ENCODE measurements at regions not wholly inside any gene's neighbourhood (a gene's known extent, or its start where the extent isn't known, plus 50 kb on each side); places are given as distances from the start of the nearest gene placed in this dataset.

DNA sequence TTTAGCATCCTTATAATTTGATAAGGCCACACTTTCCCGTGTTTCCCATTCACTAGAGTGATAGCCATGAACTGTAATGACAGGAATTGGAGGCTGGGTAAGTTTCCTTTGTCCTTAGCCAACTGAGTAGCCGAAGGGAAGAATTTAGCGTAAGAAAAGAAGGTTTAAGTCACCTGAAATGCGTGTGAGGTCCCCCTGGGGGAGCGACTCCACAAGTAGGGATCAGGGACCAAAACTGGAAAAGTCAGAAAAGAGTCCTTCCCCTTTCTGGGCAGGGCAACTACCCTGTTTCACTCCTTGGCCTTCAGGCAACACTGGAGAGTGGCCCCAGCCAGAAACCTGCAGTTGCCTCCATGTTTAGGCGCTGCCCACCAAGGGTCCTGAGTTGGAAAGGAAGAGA is 81.6 kb upstream of the MED14 start:
- intact Hi-C loops (cut with micrococcal nuclease), result no loop called here
- no peak overlapping the region for H3K9ac ChIP-seq (ENCODE audit: low read length)
- no peak overlapping the region for H3K27ac Mint-ChIP-seq
- H3K4me2 ChIP-seq (replicated peaks; ENCODE audit: low read depth, low read length, poor library complexity, severe bottlenecking), result no peak overlapping the region
- H3K4me3 ChIP-seq (ENCODE audit: control extremely low read depth in 1 of 5, extremely low read depth in 1 of 5, insufficient read depth in 1 of 5, low read depth in 2 of 5, low read length in 4 of 5), result no peak overlapping the region
- no peaks in the 10 kb centered on the region for H3K9me3 Mint-ChIP-seq (ENCODE audit: insufficient read depth)
- H2AFZ ChIP-seq (ENCODE audit: insufficient read depth, low read depth, low read length, poor library complexity, severe bottlenecking), result no peak overlapping the region
- H3K4me1 Mint-ChIP-seq, result no peaks in the 10 kb centered on the region
- ATAC-seq (ENCODE audit: low read depth) (no peak), DNase-seq (no peak)
- no peak overlapping the region for H3K4me3 Mint-ChIP-seq
- no peak for TF ChIP-seq EZH2 (IDR thresholded peaks at IDR 0.05; ENCODE audit: borderline replicate concordance, insufficient read depth, low read depth, low read length, poor library complexity, severe bottlenecking)
- TF ChIP-seq, protein P1, sequence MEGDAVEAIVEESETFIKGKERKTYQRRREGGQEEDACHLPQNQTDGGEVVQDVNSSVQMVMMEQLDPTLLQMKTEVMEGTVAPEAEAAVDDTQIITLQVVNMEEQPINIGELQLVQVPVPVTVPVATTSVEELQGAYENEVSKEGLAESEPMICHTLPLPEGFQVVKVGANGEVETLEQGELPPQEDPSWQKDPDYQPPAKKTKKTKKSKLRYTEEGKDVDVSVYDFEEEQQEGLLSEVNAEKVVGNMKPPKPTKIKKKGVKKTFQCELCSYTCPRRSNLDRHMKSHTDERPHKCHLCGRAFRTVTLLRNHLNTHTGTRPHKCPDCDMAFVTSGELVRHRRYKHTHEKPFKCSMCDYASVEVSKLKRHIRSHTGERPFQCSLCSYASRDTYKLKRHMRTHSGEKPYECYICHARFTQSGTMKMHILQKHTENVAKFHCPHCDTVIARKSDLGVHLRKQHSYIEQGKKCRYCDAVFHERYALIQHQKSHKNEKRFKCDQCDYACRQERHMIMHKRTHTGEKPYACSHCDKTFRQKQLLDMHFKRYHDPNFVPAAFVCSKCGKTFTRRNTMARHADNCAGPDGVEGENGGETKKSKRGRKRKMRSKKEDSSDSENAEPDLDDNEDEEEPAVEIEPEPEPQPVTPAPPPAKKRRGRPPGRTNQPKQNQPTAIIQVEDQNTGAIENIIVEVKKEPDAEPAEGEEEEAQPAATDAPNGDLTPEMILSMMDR (IDR thresholded peaks at IDR 0.05), result no peak
- peaks cover 0 to 2% (median 0%) of the 10 kb centered on the region in 3 donors for H3K9me3 ChIP-seq (ENCODE audit: control extremely low read depth in 1 of 3, control insufficient read depth in 2 of 3, insufficient read depth in 1 of 3, low read length in 2 of 3)
- no peaks in the 10 kb centered on the region for H3K27me3 Mint-ChIP-seq
- WGBS (ENCODE audit: insufficient coverage), result 70% methylated on average over 2 of the region's 6 CpGs
- no peaks in the 10 kb centered on the region for H3K27me3 ChIP-seq (replicated peaks in 1 of 4; ENCODE audit: control extremely low read depth in 1 of 4, control insufficient read depth in 3 of 4, insufficient read depth in 4 of 4, low read length in 3 of 4)
- H3K4me1 ChIP-seq (ENCODE audit: control insufficient read depth in 2 of 2, insufficient read depth in 2 of 2, low read length in 2 of 2), result no peaks in the 10 kb centered on the region
- H3K27ac ChIP-seq (ENCODE audit: low read length in 2 of 2), result no peak overlapping the region
- no peaks in the 10 kb centered on the region for H3K79me2 ChIP-seq (ENCODE audit: control insufficient read depth, insufficient read depth, low read length)
- ChIA-PET CTCF (no interaction called here), POLR2A (no interaction called here)
- H3K36me3 ChIP-seq (replicated peaks in 1 of 2; ENCODE audit: control extremely low read depth in 1 of 2, control insufficient read depth in 1 of 2, extremely low read depth in 1 of 2, insufficient read depth in 2 of 2, low read length in 1 of 2), result no peaks in the 10 kb centered on the region
- H4K20me1 ChIP-seq (ENCODE audit: control insufficient read depth, insufficient read depth, low read length, poor library complexity, severe bottlenecking), result no peaks in the 10 kb centered on the region

DNA sequence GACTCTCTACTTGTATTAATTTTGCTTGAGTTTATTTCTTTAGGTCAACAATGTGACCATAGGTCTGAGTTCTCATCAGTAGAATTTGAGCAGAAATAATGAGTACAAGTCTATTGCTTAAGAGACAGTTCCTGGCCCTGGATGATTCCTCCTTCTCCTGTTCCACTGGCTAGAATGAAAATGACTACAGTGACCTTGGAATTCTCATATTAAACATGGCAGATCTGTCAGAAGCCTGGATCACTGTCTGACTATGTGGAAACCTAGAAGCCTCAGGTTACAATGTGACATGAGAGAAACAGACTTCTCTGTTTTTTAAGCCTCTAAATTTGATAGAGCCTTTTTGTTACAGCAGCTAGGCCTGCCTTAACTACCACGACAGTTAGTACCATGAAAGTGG is 82.9 kb upstream of the MED14 start:
- intact Hi-C loops (cut with micrococcal nuclease), result no loop called here
- H3K4me3 Mint-ChIP-seq, result no peak overlapping the region
- no CpG with 5 or more reads among the region's 1 CpG for WGBS (ENCODE audit: insufficient coverage)
- Histone ChIP-seq H3K79me2 (ENCODE audit: control insufficient read depth, insufficient read depth, low read length) (no peaks in the 10 kb centered on the region), H3K4me1 (ENCODE audit: control insufficient read depth in 2 of 2, insufficient read depth in 2 of 2, low read length in 2 of 2) (no peaks in the 10 kb centered on the region), H4K20me1 (ENCODE audit: control insufficient read depth, insufficient read depth, low read length, poor library complexity, severe bottlenecking) (no peaks in the 10 kb centered on the region), H3K27me3 (replicated peaks in 1 of 4; ENCODE audit: control extremely low read depth in 1 of 4, control insufficient read depth in 3 of 4, insufficient read depth in 4 of 4, low read length in 3 of 4) (no peaks in the 10 kb centered on the region), H3K4me2 (replicated peaks; ENCODE audit: low read depth, low read length, poor library complexity, severe bottlenecking) (no peak overlapping the region), H3K9ac (ENCODE audit: low read length) (no peak overlapping the region), H3K9me3 (ENCODE audit: control extremely low read depth in 1 of 3, control insufficient read depth in 2 of 3, insufficient read depth in 1 of 3, low read length in 2 of 3) (peaks cover 0 to 2% (median 0%) of the 10 kb centered on the region in 3 donors), H2AFZ (ENCODE audit: insufficient read depth, low read depth, low read length, poor library complexity, severe bottlenecking) (no peak overlapping the region), H3K27ac (ENCODE audit: low read length in 2 of 2) (no peak overlapping the region), H3K4me3 (ENCODE audit: control extremely low read depth in 1 of 5, extremely low read depth in 1 of 5, insufficient read depth in 1 of 5, low read depth in 2 of 5, low read length in 4 of 5) (no peak overlapping the region), H3K36me3 (replicated peaks in 1 of 2; ENCODE audit: control extremely low read depth in 1 of 2, control insufficient read depth in 1 of 2, extremely low read depth in 1 of 2, insufficient read depth in 2 of 2, low read length in 1 of 2) (no peaks in the 10 kb centered on the region)
- no peaks in the 10 kb centered on the region for H3K27me3 Mint-ChIP-seq
- H3K4me1 Mint-ChIP-seq, result no peaks in the 10 kb centered on the region
- ChIA-PET POLR2A (no interaction called here), CTCF (interaction anchor here (0.6 kb wide), 1 partner anchor 308 kb away, joined by 3 read pairs; no protein-coding TSS in a partner anchor)
- no peaks in the 10 kb centered on the region for H3K9me3 Mint-ChIP-seq (ENCODE audit: insufficient read depth)
- TF ChIP-seq EZH2 (IDR thresholded peaks at IDR 0.05; ENCODE audit: borderline replicate concordance, insufficient read depth, low read depth, low read length, poor library complexity, severe bottlenecking), result no peak
- TF ChIP-seq, protein P1 (IDR thresholded peaks at IDR 0.05), result no peak
- H3K27ac Mint-ChIP-seq, result no peak overlapping the region
- DNase-seq (no peak), ATAC-seq (ENCODE audit: low read depth) (no peak)

Data from B cell (primary cell).